K562 (cell line): ENCODE measurements at regions not wholly inside any gene's neighbourhood (a gene's known extent, or its start where the extent isn't known, plus 50 kb on each side); places are given as distances from the start of the nearest gene placed in this dataset.

Experiments used
- ATAC-seq: fragments of 200-7000 bp; cut with Tn5 transposase; 3 replicates; pipeline ENCODE4 v1.9.1; 2020; ENCODE audit warnings: moderate library complexity
- BruUV-seq: library from RNA; stranded (reverse); fragments of 400-500 nt; replicated peaks from 2 replicates; lab custom pipeline; 2021; lab: Mats Ljungman, UMichigan
- CTCF ChIA-PET: fragments of 300-600 bp; formaldehyde crosslinking; extraction: SDS; loops from one replicate; lab custom pipeline; 2021; ENCODE audit warnings: low intra/inter-chr PET ratio; lab: Yijun Ruan, JAX
- POLR2A ChIA-PET: fragments of 300-600, 350-650 bp; sonication (Branson Sonifier 250); formaldehyde crosslinking; extraction: SDS; loops from one replicate; lab custom pipeline; 2021; ENCODE audit warnings: antibody characterized with exemption, inconsistent platforms; lab: Yijun Ruan, JAX
- DNase-seq, 4 experiments: peaks; one replicate each; pipeline versions ENCODE4 v3.0.0 to v3.0.0-alpha.2; 2011 to 2018; ENCODE audit warnings: low spot score in 3 of 4, mixed read lengths in 3 of 4; ENCODE audit errors: extremely low read depth in 1 of 4
- FAIRE-seq: peaks from 2 replicates; lab custom pipeline; 2011; peaks lifted over from hg19 to GRCh38; lab: Jason Lieb, UNC
- H2AFZ ChIP-seq: 2 replicates; pipeline ENCODE4 v1.6.0; 2011; ENCODE audit warnings: low read depth, low read length, control low read depth, inconsistent platforms
- H3K27ac ChIP-seq: fragments of 200-600 bp; 3 replicates; pipeline ENCODE4 v1.8.0; 2011; ENCODE audit warnings: low read depth, mild to moderate bottlenecking, control low read depth, inconsistent platforms, low read length, moderate library complexity, mixed read lengths; ENCODE audit errors: extremely low read depth
- H3K27me3 ChIP-seq, 2 experiments: fragments of 300-600 bp in 1 of 2; 2 replicates in 1 of 2; 3 replicates in 1 of 2; pipeline versions ENCODE4 v1.6.0 to v1.8.0; 2011; ENCODE audit warnings: inconsistent platforms in 2 of 2, low read length in 2 of 2, mild to moderate bottlenecking in 1 of 2, mixed read lengths in 1 of 2, moderate library complexity in 1 of 2; ENCODE audit not compliant: control insufficient read depth in 2 of 2, insufficient read depth in 2 of 2
- H3K36me3 ChIP-seq: fragments of 300-600 bp; 3 replicates; pipeline ENCODE4 v1.8.0; 2011; ENCODE audit warnings: mild to moderate bottlenecking, low read length, inconsistent platforms; ENCODE audit not compliant: control insufficient read depth, insufficient read depth
- H3K4me1 ChIP-seq, 2 experiments: fragments of 200-600 bp in 1 of 2; replicated peaks in 1 of 2; 2 replicates in 1 of 2; 3 replicates in 1 of 2; pipeline versions ENCODE4 v1.5.1 to v1.8.0; 2011; ENCODE audit warnings: inconsistent platforms in 2 of 2, low read length in 2 of 2, mild to moderate bottlenecking in 1 of 2, mixed read lengths in 1 of 2, moderate library complexity in 1 of 2; ENCODE audit not compliant: control insufficient read depth in 2 of 2, insufficient read depth in 2 of 2
- H3K4me2 ChIP-seq: 2 replicates; pipeline ENCODE4 v1.6.1; 2011; ENCODE audit warnings: low read length, control low read depth, inconsistent platforms, mixed read lengths; ENCODE audit not compliant: insufficient read depth
- H3K4me3 ChIP-seq: fragments of 200-600 bp; sonication (generic), shearing (Covaris generic); 2 replicates; pipeline ENCODE4 v1.5.1; 2016; ENCODE audit warnings: control low read depth, inconsistent platforms
- H3K79me2 ChIP-seq: fragments of 200-600 bp; 3 replicates; pipeline ENCODE4 v1.8.0; 2011; ENCODE audit warnings: low read length, inconsistent platforms; ENCODE audit not compliant: control insufficient read depth, insufficient read depth
- H3K9ac ChIP-seq, 2 experiments: 2 replicates each; pipeline versions ENCODE4 v1.6.0 to v1.6.1; 2011; ENCODE audit warnings: low read depth in 2 of 2, low read length in 2 of 2, control low read depth in 1 of 2, inconsistent platforms in 1 of 2, mild to moderate bottlenecking in 1 of 2, mixed read lengths in 1 of 2; ENCODE audit not compliant: insufficient read depth in 1 of 2
- H3K9me1 ChIP-seq: one replicate; pipeline ENCODE4 v1.6.0; 2011; ENCODE audit warnings: inconsistent platforms, mild to moderate bottlenecking, low read length, moderate library complexity; ENCODE audit not compliant: control insufficient read depth, insufficient read depth
- H3K9me3 ChIP-seq: replicated peaks from 2 replicates; pipeline ENCODE4 v1.5.1; 2011; ENCODE audit warnings: low read depth, low read length, inconsistent platforms; ENCODE audit not compliant: control insufficient read depth, insufficient read depth
- H4K20me1 ChIP-seq: replicated peaks from 2 replicates; pipeline ENCODE4 v1.6.1; 2011; ENCODE audit warnings: low read length, inconsistent platforms, mixed read lengths; ENCODE audit not compliant: control insufficient read depth, insufficient read depth
- BACH1 ChIP-seq: fragments of 200-800 bp; sonication (Bioruptor generic); IDR thresholded peaks from 2 replicates; pipeline ENCODE4 v1.6.1; 2016; ENCODE audit warnings: missing genetic modification characterization, missing compliant biosample characterization
- BRCA1 ChIP-seq, 2 experiments: fragments of 450-650 bp in 1 of 2; sonication (generic) in 1 of 2; formaldehyde crosslinking in 1 of 2; IDR thresholded peaks; 2 replicates each; pipeline versions ENCODE4 v1.5.0 to v1.6.1; 2017 to 2020; ENCODE audit warnings: mild to moderate bottlenecking in 1 of 2, missing genetic modification reagents in 1 of 2
- DPF2 ChIP-seq: fragments of 450-650 bp; IDR thresholded peaks from 2 replicates; pipeline ENCODE4 v1.6.1; 2016
- FOXA1 ChIP-seq: fragments of 450-650 bp; IDR thresholded peaks from 2 replicates; pipeline ENCODE4 v1.6.1; 2016; ENCODE audit warnings: mild to moderate bottlenecking, borderline replicate concordance
- HNRNPLL ChIP-seq: fragments of 200-400 bp; formaldehyde crosslinking; IDR thresholded peaks from 2 replicates; pipeline ENCODE4 v1.6.1; 2017; ENCODE audit warnings: low read length, low read depth, mild to moderate bottlenecking; ENCODE audit not compliant: poor library complexity, severe bottlenecking
- NR2C1 ChIP-seq, 2 experiments: fragments of 450-650 bp; IDR thresholded peaks; 2 replicates each; pipeline ENCODE4 v1.6.1; 2017; ENCODE audit warnings: mild to moderate bottlenecking in 2 of 2, antibody characterized with exemption in 1 of 2, inconsistent platforms in 1 of 2, missing compliant biosample characterization in 1 of 2, missing genetic modification characterization in 1 of 2
- PHF20 ChIP-seq: fragments of 450-650 bp; IDR thresholded peaks from 2 replicates; pipeline ENCODE4 v1.6.1; 2018; ENCODE audit not compliant: partially characterized antibody
- RAD21 ChIP-seq, 2 experiments: fragments of 250-450 bp in 1 of 2; fragments of 450-650 bp in 1 of 2; sonication (Bioruptor Pico) in 1 of 2; formaldehyde crosslinking in 1 of 2; IDR thresholded peaks in 1 of 2; conservative IDR thresholded peaks in 1 of 2; 2 replicates each; pipeline versions ENCODE4 v1.4.0 to v1.8.0; 2020 to 2022; ENCODE audit warnings: mild to moderate bottlenecking in 2 of 2, moderate library complexity in 1 of 2
- RBBP5 ChIP-seq: fragments of 200-600 bp; sonication (generic); IDR thresholded peaks from 2 replicates; pipeline ENCODE4 v1.6.1; 2012; ENCODE audit warnings: borderline replicate concordance, mild to moderate bottlenecking, low read length, control low read depth, inconsistent platforms; ENCODE audit not compliant: insufficient read depth, poor library complexity, severe bottlenecking
- RBM14 ChIP-seq: fragments of 200-400 bp; formaldehyde crosslinking; IDR thresholded peaks from 2 replicates; pipeline ENCODE4 v1.6.1; 2018; ENCODE audit warnings: low read depth, mild to moderate bottlenecking, low read length, moderate library complexity, borderline replicate concordance; ENCODE audit not compliant: insufficient read depth
- RBM15 ChIP-seq: fragments of 200-400 bp; formaldehyde crosslinking; IDR thresholded peaks from 2 replicates; pipeline ENCODE4 v1.6.1; 2018; ENCODE audit warnings: mild to moderate bottlenecking, low read length, moderate library complexity; ENCODE audit not compliant: insufficient read depth
- RCOR1 ChIP-seq, 2 experiments: IDR thresholded peaks; 2 replicates each; pipeline ENCODE4 v1.6.1; 2012; ENCODE audit warnings: low read depth in 2 of 2, low read length in 2 of 2, borderline replicate concordance in 1 of 2, improper control_type of control experiment in 1 of 2
- SRSF1 ChIP-seq: fragments of 200-400 bp; formaldehyde crosslinking; IDR thresholded peaks from 2 replicates; pipeline ENCODE4 v1.6.1; 2017; ENCODE audit warnings: mild to moderate bottlenecking, low read depth, low read length, moderate library complexity
- TAF9B ChIP-seq: fragments of 450-650 bp; IDR thresholded peaks from 2 replicates; pipeline ENCODE4 v1.6.1; 2018; ENCODE audit warnings: mild to moderate bottlenecking; ENCODE audit not compliant: partially characterized antibody
- TGIF2 ChIP-seq: sonication (generic); formaldehyde crosslinking; IDR thresholded peaks from 2 replicates; pipeline ENCODE4 v1.8.1; 2022; ENCODE audit warnings: mild to moderate bottlenecking, missing genetic modification reagents, moderate library complexity
- ZSCAN29 ChIP-seq: fragments of 450-650 bp; IDR thresholded peaks from 2 replicates; pipeline ENCODE4 v1.6.1; 2017
- WGBS: fragments of 100-300 bp; shearing (Covaris generic); methylation state at CpG from one replicate; pipeline ENCODE4 v1.1.6; 2016; ENCODE audit warnings: low coverage, mixed read lengths; ENCODE audit not compliant: insufficient coverage; ENCODE audit errors: missing lambda C conversion rate; 5-methylcytosine and 5-hydroxymethylcytosine counted together
- in situ Hi-C: fragments of 300-500 bp; cut with MboI; formaldehyde crosslinking; loops from 4 replicates; pipeline ENCODE4 v1.15.0; 2018; ENCODE audit warnings: inconsistent platforms, mixed read lengths
- intact Hi-C: fragments of 100-400 bp; cut with micrococcal nuclease; formaldehyde crosslinking; loops from 2 replicates; pipeline ENCODE4 v1.14.2; 2022
- TF ChIP-seq, protein P1 (sequence below): sonication (generic); formaldehyde crosslinking; IDR thresholded peaks from 2 replicates; pipeline ENCODE4 v1.8.0; 2022; ENCODE audit warnings: missing genetic modification reagents, mild to moderate bottlenecking, moderate library complexity, borderline replicate concordance

DNA sequence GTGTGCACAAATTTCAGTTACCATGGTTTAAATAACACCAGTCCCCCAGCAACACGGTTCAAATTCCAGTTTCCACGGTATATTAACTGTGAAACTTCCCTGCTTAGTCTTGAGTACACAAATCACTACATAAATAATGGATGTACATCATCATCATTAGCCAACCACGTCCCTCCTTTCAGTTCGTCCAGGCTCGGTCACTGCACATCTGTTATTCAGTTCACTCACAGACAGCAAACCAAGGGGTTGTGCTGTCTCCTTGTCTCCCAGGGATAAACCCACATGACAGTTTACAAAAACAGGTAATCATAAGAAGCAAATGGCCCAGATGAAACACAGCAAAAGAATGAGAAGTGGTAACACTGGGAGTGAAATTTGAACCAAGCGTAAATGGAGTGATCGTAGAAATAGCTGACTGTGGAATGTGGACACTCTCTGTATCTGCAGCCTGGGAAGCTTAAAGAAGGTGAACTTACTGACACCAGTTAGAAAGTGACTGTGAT lies 61.0 kb upstream of the RAD23B start:
- in situ Hi-C loops, result no loop called here
- no peaks in the 10 kb centered on the region for H3K36me3 ChIP-seq
- ATAC-seq (no peak), FAIRE-seq (no peak), DNase-seq (no peak)
- POLR2A ChIA-PET, result no interaction called here
- CTCF ChIA-PET, result no interaction called here
- H3K27ac ChIP-seq, result no peak overlapping the region
- no peaks in the 10 kb centered on the region for H3K4me1 ChIP-seq
- no peaks in the 10 kb centered on the region for H4K20me1 ChIP-seq
- H3K9me1 ChIP-seq, result no peaks in the 10 kb centered on the region
- TF ChIP-seq RBM14 (no peak), TGIF2 (CRISPR knock-in tag) (no peak), PHF20 (no peak), HNRNPLL (no peak), RBM15 (no peak), BACH1 (tag) (no peak), RCOR1 (IDR thresholded peaks at IDR 0.05; ENCODE audit: borderline replicate concordance in 1 of 2, low read depth in 2 of 2, low read length in 2 of 2) (no peak), RBBP5 (no peak), SRSF1 (no peak), ZSCAN29 (no peak), TAF9B (no peak), NR2C1 (IDR thresholded peaks at IDR 0.05) (no peak), NR2C1 (tag; IDR thresholded peaks at IDR 0.05) (no peak), FOXA1 (no peak), RAD21 (CRISPR knock-in tag; conservative IDR thresholded peaks at IDR 0.05 in 1 of 2, IDR thresholded peaks at IDR 0.05 in 1 of 2) (no peak), BRCA1 (IDR thresholded peaks at IDR 0.05) (no peak), BRCA1 (CRISPR knock-in tag; IDR thresholded peaks at IDR 0.05) (no peak), DPF2 (no peak)
- TF ChIP-seq, protein P1, sequence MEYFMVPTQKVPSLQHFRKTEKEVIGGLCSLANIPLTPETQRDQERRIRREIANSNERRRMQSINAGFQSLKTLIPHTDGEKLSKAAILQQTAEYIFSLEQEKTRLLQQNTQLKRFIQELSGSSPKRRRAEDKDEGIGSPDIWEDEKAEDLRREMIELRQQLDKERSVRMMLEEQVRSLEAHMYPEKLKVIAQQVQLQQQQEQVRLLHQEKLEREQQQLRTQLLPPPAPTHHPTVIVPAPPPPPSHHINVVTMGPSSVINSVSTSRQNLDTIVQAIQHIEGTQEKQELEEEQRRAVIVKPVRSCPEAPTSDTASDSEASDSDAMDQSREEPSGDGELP (CRISPR knock-in tag), result no peak
- H3K4me2 ChIP-seq, result no peak overlapping the region
- intact Hi-C loops, result no loop called here
- H3K9me3 ChIP-seq, result no peaks in the 10 kb centered on the region
- H3K4me3 ChIP-seq, result no peak overlapping the region
- no peaks in the 10 kb centered on the region; a peak in 2 of 5 replicates for H3K27me3 ChIP-seq
- BruUV-seq, result no TSS peak
- H2AFZ ChIP-seq, result no peak overlapping the region
- H3K79me2 ChIP-seq, result no peaks in the 10 kb centered on the region
- 0% methylated on average over 7 of the region's 7 CpGs for WGBS
- H3K9ac ChIP-seq, result no peak overlapping the region
